ENCODE measurements at regions not wholly inside any gene's neighbourhood (a gene's known extent, or its start where the extent isn't known, plus 50 kb on each side); places are given as distances from the start of the nearest gene placed in this dataset.
"Not testable (repeated sequence)": the region's sequence is repeated elsewhere in the genome, so short reads cannot be mapped to it uniquely, and the experiment has no call there.

- no peak for DNase-seq
Measured at GRCh38 chr7:23887660-23888059, 177.6 kb downstream of the STK31 start.

GRCh38 chr7:23888958-23889357 lies 178.9 kb downstream of the STK31 start:
- DNase-seq, result no peak
- H3K4me3 ChIP-seq (ENCODE audit: insufficient read depth, low read depth, low read length), result no peak overlapping the region
- H3K36me3 ChIP-seq (replicated peaks; ENCODE audit: control insufficient read depth, insufficient read depth, low read length), result no peaks in the 10 kb centered on the region
- H3K27me3 ChIP-seq (ENCODE audit: control insufficient read depth, insufficient read depth, low read length), result no peaks in the 10 kb centered on the region

More at GRCh38 chr7:23887660-23888059, 177.6 kb downstream of the STK31 start:
- no peak overlapping the region for H3K4me3 ChIP-seq (ENCODE audit: insufficient read depth, low read depth, low read length)
- no peaks in the 10 kb centered on the region for H3K36me3 ChIP-seq (replicated peaks; ENCODE audit: control insufficient read depth, insufficient read depth, low read length)
- no peaks in the 10 kb centered on the region for H3K27me3 ChIP-seq (ENCODE audit: control insufficient read depth, insufficient read depth, low read length)

GRCh38 chr7:23889566-23889965 lies 179.5 kb downstream of the STK31 start:
- Histone ChIP-seq H3K36me3 (replicated peaks; ENCODE audit: control insufficient read depth, insufficient read depth, low read length) (no peaks in the 10 kb centered on the region), H3K4me3 (ENCODE audit: insufficient read depth, low read depth, low read length) (no peak overlapping the region), H3K27me3 (ENCODE audit: control insufficient read depth, insufficient read depth, low read length) (no peaks in the 10 kb centered on the region)
- DNase-seq, result no peak

GRCh38 chr7:23892019-23892418 lies 182.0 kb downstream of the STK31 start:
- no peaks in the 10 kb centered on the region for H3K27me3 ChIP-seq (ENCODE audit: control insufficient read depth, insufficient read depth, low read length)
- DNase-seq, result no peak
- no peaks in the 10 kb centered on the region for H3K36me3 ChIP-seq (replicated peaks; ENCODE audit: control insufficient read depth, insufficient read depth, low read length)
- H3K4me3 ChIP-seq (ENCODE audit: insufficient read depth, low read depth, low read length), result no peak overlapping the region

GRCh38 chr7:23893176-23893941 lies 183.3 kb downstream of the STK31 start:
- no peak for DNase-seq
- Histone ChIP-seq H3K4me3 (ENCODE audit: insufficient read depth, low read depth, low read length) (no peak overlapping the region), H3K36me3 (replicated peaks; ENCODE audit: control insufficient read depth, insufficient read depth, low read length) (no peaks in the 10 kb centered on the region), H3K27me3 (ENCODE audit: control insufficient read depth, insufficient read depth, low read length) (no peaks in the 10 kb centered on the region)

GRCh38 chr7:23893942-23894891 lies 184.2 kb downstream of the STK31 start:
- Histone ChIP-seq H3K4me3 (ENCODE audit: insufficient read depth, low read depth, low read length) (no peak overlapping the region), H3K27me3 (ENCODE audit: control insufficient read depth, insufficient read depth, low read length) (no peaks in the 10 kb centered on the region), H3K36me3 (replicated peaks; ENCODE audit: control insufficient read depth, insufficient read depth, low read length) (no peaks in the 10 kb centered on the region)
- DNase-seq, result no peak

- DNase-seq, result no peak
- Histone ChIP-seq H3K4me3 (ENCODE audit: insufficient read depth, low read depth, low read length) (no peak overlapping the region), H3K27me3 (ENCODE audit: control insufficient read depth, insufficient read depth, low read length) (no peaks in the 10 kb centered on the region), H3K36me3 (replicated peaks; ENCODE audit: control insufficient read depth, insufficient read depth, low read length) (no peaks in the 10 kb centered on the region)
Measured at GRCh38 chr7:23894892-23895569, 185.0 kb downstream of the STK31 start.

- Histone ChIP-seq H3K4me3 (ENCODE audit: insufficient read depth, low read depth, low read length) (no peak overlapping the region), H3K36me3 (replicated peaks; ENCODE audit: control insufficient read depth, insufficient read depth, low read length) (no peaks in the 10 kb centered on the region), H3K27me3 (ENCODE audit: control insufficient read depth, insufficient read depth, low read length) (no peaks in the 10 kb centered on the region)
- no peak for DNase-seq
Measured at GRCh38 chr7:23895666-23896096, 185.7 kb downstream of the STK31 start.

- no peak for DNase-seq
- no peaks in the 10 kb centered on the region for H3K27me3 ChIP-seq (ENCODE audit: control insufficient read depth, insufficient read depth, low read length)
- H3K36me3 ChIP-seq (replicated peaks; ENCODE audit: control insufficient read depth, insufficient read depth, low read length), result no peaks in the 10 kb centered on the region
- no peak overlapping the region for H3K4me3 ChIP-seq (ENCODE audit: insufficient read depth, low read depth, low read length)
Measured at GRCh38 chr7:23898619-23899018, 188.6 kb downstream of the STK31 start.

GRCh38 chr7:23904901-23905300 lies 194.9 kb downstream of the STK31 start:
- H3K27me3 ChIP-seq (ENCODE audit: control insufficient read depth, insufficient read depth, low read length); H3K36me3 ChIP-seq (replicated peaks; ENCODE audit: control insufficient read depth, insufficient read depth, low read length); H3K4me3 ChIP-seq (ENCODE audit: insufficient read depth, low read depth, low read length); DNase-seq: not testable (repeated sequence)

- Histone ChIP-seq H3K4me3 (ENCODE audit: insufficient read depth, low read depth, low read length) (no peak overlapping the region), H3K27me3 (ENCODE audit: control insufficient read depth, insufficient read depth, low read length) (no peaks in the 10 kb centered on the region)
- no peak for DNase-seq
Measured at GRCh38 chr7:23907012-23907411, 197.0 kb downstream of the STK31 start.

GRCh38 chr7:23909426-23909825 lies 199.4 kb downstream of the STK31 start:
- Histone ChIP-seq H3K4me3 (ENCODE audit: insufficient read depth, low read depth, low read length) (no peak overlapping the region), H3K27me3 (ENCODE audit: control insufficient read depth, insufficient read depth, low read length) (no peaks in the 10 kb centered on the region), H3K36me3 (replicated peaks; ENCODE audit: control insufficient read depth, insufficient read depth, low read length) (no peaks in the 10 kb centered on the region)
- no peak for DNase-seq

More at GRCh38 chr7:23907012-23907411, 197.0 kb downstream of the STK31 start:
- H3K36me3 ChIP-seq (replicated peaks; ENCODE audit: control insufficient read depth, insufficient read depth, low read length), result no peaks in the 10 kb centered on the region

- Histone ChIP-seq H3K36me3 (replicated peaks; ENCODE audit: control insufficient read depth, insufficient read depth, low read length) (no peaks in the 10 kb centered on the region), H3K27me3 (ENCODE audit: control insufficient read depth, insufficient read depth, low read length) (no peaks in the 10 kb centered on the region), H3K4me3 (ENCODE audit: insufficient read depth, low read depth, low read length) (no peak overlapping the region)
- DNase-seq, result no peak
Measured at GRCh38 chr7:23912065-23912464, 202.0 kb downstream of the STK31 start.

GRCh38 chr7:23913016-23913415 lies 203.0 kb downstream of the STK31 start:
- no peak overlapping the region for H3K4me3 ChIP-seq (ENCODE audit: insufficient read depth, low read depth, low read length)
- no peaks in the 10 kb centered on the region for H3K27me3 ChIP-seq (ENCODE audit: control insufficient read depth, insufficient read depth, low read length)
- H3K36me3 ChIP-seq (replicated peaks; ENCODE audit: control insufficient read depth, insufficient read depth, low read length), result no peaks in the 10 kb centered on the region
- no peak for DNase-seq
